Smooth muscle cell (in vitro differentiated cells): ENCODE measurements at regions not wholly inside any gene's neighbourhood (a gene's known extent, or its start where the extent isn't known, plus 50 kb on each side); places are given as distances from the start of the nearest gene placed in this dataset.

Source experiments
- DNase-seq: peaks from one replicate; lab custom pipeline; 2025; ENCODE audit not compliant: unreplicated experiment; lab: John Stamatoyannopoulos, UW
- H2AFZ ChIP-seq: fragments of 200-600 bp; sonication (generic); 2 replicates; pipeline ENCODE4 v1.6.0; 2016; ENCODE audit warnings: antibody characterized with exemption, low read depth, mild to moderate bottlenecking
- H3F3A ChIP-seq: fragments of 200-600 bp; sonication (generic); 2 replicates; pipeline ENCODE4 v1.6.0; 2017; ENCODE audit warnings: antibody characterized with exemption, low read depth
- H3K27ac ChIP-seq: fragments of 200-600 bp; sonication (generic); 2 replicates; pipeline ENCODE4 v1.5.1; 2016; ENCODE audit warnings: low read depth, mild to moderate bottlenecking
- H3K27me3 ChIP-seq: fragments of 200-600 bp; sonication (generic); 2 replicates; pipeline ENCODE4 v1.6.1; 2016; ENCODE audit warnings: low read depth, mild to moderate bottlenecking
- H3K36me3 ChIP-seq: fragments of 200-600 bp; sonication (generic); 2 replicates; pipeline ENCODE4 v1.5.1; 2016; ENCODE audit warnings: low read depth
- H3K4me1 ChIP-seq: fragments of 200-600 bp; sonication (generic); 2 replicates; pipeline ENCODE4 v1.5.1; 2016; ENCODE audit warnings: low read depth
- H3K4me2 ChIP-seq: fragments of 200-600 bp; sonication (generic); 2 replicates; pipeline ENCODE4 v1.6.0; 2016; ENCODE audit warnings: mild to moderate bottlenecking
- H3K4me3 ChIP-seq: fragments of 200-600 bp; sonication (generic); 2 replicates; pipeline ENCODE4 v1.5.1; 2016; ENCODE audit warnings: mild to moderate bottlenecking
- H3K79me2 ChIP-seq: fragments of 200-600 bp; sonication (generic); 2 replicates; pipeline ENCODE4 v1.6.0; 2016; ENCODE audit warnings: low read depth, mild to moderate bottlenecking
- H3K9ac ChIP-seq: fragments of 200-600 bp; sonication (generic); 2 replicates; pipeline ENCODE4 v1.6.0; 2016; ENCODE audit warnings: low read depth
- H3K9me3 ChIP-seq: fragments of 200-600 bp; sonication (generic); replicated peaks from 2 replicates; pipeline ENCODE4 v1.5.1; 2016; ENCODE audit warnings: low read depth
- H4K20me1 ChIP-seq: fragments of 200-600 bp; sonication (generic); 2 replicates; pipeline ENCODE4 v1.6.0; 2016; ENCODE audit warnings: low read depth
- CTCF ChIP-seq: fragments of 200-600 bp; sonication (generic); IDR thresholded peaks from 2 replicates; pipeline ENCODE4 v1.5.1; 2017; ENCODE audit warnings: borderline replicate concordance, mild to moderate bottlenecking, antibody characterized with exemption; ENCODE audit not compliant: insufficient read depth, poor library complexity, severe bottlenecking
- WGBS: methylation state at CpG from one replicate; pipeline ENCODE4 v1.1.7; 2016; ENCODE audit warnings: low lambda C conversion rate; 5-methylcytosine and 5-hydroxymethylcytosine counted together

DNA sequence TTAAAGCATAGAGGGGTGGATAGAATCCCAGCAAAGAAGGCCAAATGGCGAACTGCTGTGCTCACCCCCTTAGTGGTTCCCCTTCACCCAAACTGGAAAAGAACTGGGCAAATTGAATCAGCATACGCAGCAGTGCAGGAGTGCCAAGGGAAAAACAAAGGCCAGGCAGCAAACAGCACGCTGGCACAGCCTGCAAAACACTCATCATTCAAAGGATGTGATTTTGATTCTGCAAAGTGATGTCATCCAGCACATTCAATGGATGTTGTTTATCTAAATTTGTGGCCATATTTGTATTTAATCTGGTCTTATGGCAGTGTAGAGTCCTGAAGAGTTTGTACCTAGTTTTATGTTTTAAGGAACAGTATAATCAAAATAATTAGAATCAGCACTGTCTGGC, 71.8 kb upstream of the ECE1 start:
- H3K27ac ChIP-seq = no peak overlapping the region
- H3K36me3 ChIP-seq = no peaks in the 10 kb centered on the region
- H3K4me3 ChIP-seq = no peak overlapping the region
- H4K20me1 ChIP-seq = no peaks in the 10 kb centered on the region
- no peaks in the 10 kb centered on the region for H3K9me3 ChIP-seq
- H3K79me2 ChIP-seq = no peaks in the 10 kb centered on the region
- DNase-seq = no peak
- H3K27me3 ChIP-seq = no peaks in the 10 kb centered on the region
- H3K9ac ChIP-seq = no peak overlapping the region
- TF ChIP-seq CTCF = no peak
- H3F3A ChIP-seq = no peaks in the 10 kb centered on the region
- H2AFZ ChIP-seq = no peak overlapping the region
- WGBS = 94% methylated on average over 3 of the region's 3 CpGs
- no peaks in the 10 kb centered on the region for H3K4me1 ChIP-seq
- no peak overlapping the region for H3K4me2 ChIP-seq

DNA sequence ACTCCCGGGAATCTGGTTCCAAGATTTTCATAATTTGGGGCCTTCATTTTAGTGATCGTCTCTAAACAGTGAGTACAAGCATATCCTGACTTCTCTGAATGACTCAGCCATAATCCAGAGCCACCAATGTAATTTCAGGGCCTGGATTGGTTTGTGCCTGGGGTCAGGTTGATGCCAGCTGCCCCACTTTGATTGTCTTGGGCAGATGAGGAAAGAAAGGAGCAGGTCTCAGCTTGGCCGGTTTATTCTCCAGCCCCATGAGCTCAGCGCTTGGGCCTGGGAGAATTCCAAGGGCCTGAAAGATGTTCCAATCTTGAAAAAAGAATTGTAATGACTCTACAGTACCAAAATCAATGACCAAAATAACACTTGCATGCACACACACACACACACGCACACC, 71.2 kb upstream of the ECE1 start:
- no peaks in the 10 kb centered on the region for H3K27me3 ChIP-seq
- H3K79me2 ChIP-seq = no peaks in the 10 kb centered on the region
- H3K4me2 ChIP-seq = no peak overlapping the region
- 91% methylated on average over 5 of the region's 5 CpGs for WGBS
- no peak overlapping the region for H3K4me3 ChIP-seq
- H3F3A ChIP-seq = no peaks in the 10 kb centered on the region
- no peaks in the 10 kb centered on the region for H3K9me3 ChIP-seq
- H3K4me1 ChIP-seq = no peaks in the 10 kb centered on the region
- H3K9ac ChIP-seq = no peak overlapping the region
- TF ChIP-seq CTCF = no peak
- no peak for DNase-seq
- no peak overlapping the region for H2AFZ ChIP-seq
- H3K36me3 ChIP-seq = no peaks in the 10 kb centered on the region
- no peak overlapping the region for H3K27ac ChIP-seq
- no peaks in the 10 kb centered on the region for H4K20me1 ChIP-seq

DNA sequence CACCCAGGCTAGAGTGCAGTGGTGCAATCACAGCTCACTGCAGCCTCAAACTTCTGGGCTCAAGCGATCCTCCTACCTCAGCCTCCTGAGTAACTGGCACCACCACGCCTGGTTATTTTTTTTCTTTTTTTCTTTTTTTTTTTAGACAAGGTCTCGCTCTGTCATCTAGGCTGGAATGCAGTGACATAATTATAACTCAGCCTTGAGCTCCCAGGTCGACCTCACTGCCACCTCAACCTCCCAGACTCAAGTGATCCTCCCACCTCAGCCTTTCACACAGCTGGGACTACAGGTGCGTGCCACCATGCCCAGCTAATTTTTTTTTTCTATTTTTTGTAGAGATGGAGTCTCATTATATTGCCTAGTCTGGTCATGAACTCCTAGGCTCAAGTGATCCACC, 66.9 kb upstream of the ECE1 start:
- no peak overlapping the region for H3K9ac ChIP-seq
- H2AFZ ChIP-seq = no peak overlapping the region
- no peaks in the 10 kb centered on the region for H3K4me1 ChIP-seq
- no peaks in the 10 kb centered on the region for H3K9me3 ChIP-seq
- no peak for DNase-seq
- no peak for TF ChIP-seq CTCF
- WGBS = 80% methylated on average over 5 of the region's 5 CpGs
- no peaks in the 10 kb centered on the region for H3K27me3 ChIP-seq
- no peak overlapping the region for H3K4me2 ChIP-seq
- H4K20me1 ChIP-seq = no peaks in the 10 kb centered on the region
- H3K36me3 ChIP-seq = no peaks in the 10 kb centered on the region
- no peak overlapping the region for H3K4me3 ChIP-seq
- no peaks in the 10 kb centered on the region for H3F3A ChIP-seq
- no peaks in the 10 kb centered on the region for H3K79me2 ChIP-seq
- H3K27ac ChIP-seq = no peak overlapping the region

- no peaks in the 10 kb centered on the region for H3K4me1 ChIP-seq
- H3K9me3 ChIP-seq = no peaks in the 10 kb centered on the region
- no peak for DNase-seq
- H3K79me2 ChIP-seq = no peaks in the 10 kb centered on the region
- no peak overlapping the region for H2AFZ ChIP-seq
- TF ChIP-seq CTCF = no peak
- no peaks in the 10 kb centered on the region for H3K27me3 ChIP-seq
- H3K36me3 ChIP-seq = no peaks in the 10 kb centered on the region
- no peak overlapping the region for H3K4me2 ChIP-seq
- WGBS = 75% methylated on average over 6 of the region's 6 CpGs
- H4K20me1 ChIP-seq = no peaks in the 10 kb centered on the region
- H3K9ac ChIP-seq = no peak overlapping the region
- no peak overlapping the region for H3K4me3 ChIP-seq
- no peak overlapping the region for H3K27ac ChIP-seq
- no peaks in the 10 kb centered on the region for H3F3A ChIP-seq
These were observed 65.7 kb upstream of the ECE1 start for GRCh38 chr1:21355956-21356355.
